OCI-LY1 (cell line): ENCODE measurements at regions not wholly inside any gene's neighbourhood (a gene's known extent, or its start where the extent isn't known, plus 50 kb on each side); places are given as distances from the start of the nearest gene placed in this dataset.
A peak's percentile ranks its signal among the peaks of the same experiment; 100 is the strongest.

Experiments used
- H2AFZ ChIP-seq: fragments of 200-600 bp; sonication (generic), shearing (Covaris generic); 2 replicates; pipeline ENCODE4 v1.6.0; 2014; ENCODE audit warnings: antibody characterized with exemption, mild to moderate bottlenecking, low read length
- H3F3A ChIP-seq: fragments of 200-600 bp; sonication (generic), shearing (Covaris generic); 2 replicates; pipeline ENCODE4 v1.6.0; 2014; ENCODE audit warnings: mild to moderate bottlenecking, antibody characterized with exemption, low read length, moderate library complexity; ENCODE audit not compliant: insufficient read depth
- H3K27ac ChIP-seq: fragments of 200-600 bp; sonication (generic); 2 replicates; pipeline ENCODE4 v1.5.1; 2014; ENCODE audit warnings: low read length, mixed run types, mild to moderate bottlenecking, low read depth; ENCODE audit not compliant: poor library complexity, severe bottlenecking
- H3K27me3 ChIP-seq: fragments of 200-600 bp; sonication (generic); 2 replicates; pipeline ENCODE4 v1.6.0; 2014; ENCODE audit warnings: antibody characterized with exemption, mild to moderate bottlenecking, low read length, moderate library complexity; ENCODE audit not compliant: insufficient read depth
- H3K36me3 ChIP-seq: fragments of 200-600 bp; sonication (generic); 2 replicates; pipeline ENCODE4 v1.6.1; 2014; ENCODE audit warnings: mild to moderate bottlenecking, antibody characterized with exemption, low read length, moderate library complexity, mixed read lengths; ENCODE audit not compliant: insufficient read depth
- H3K4me1 ChIP-seq: fragments of 200-600 bp; sonication (generic); 2 replicates; pipeline ENCODE4 v1.5.1; 2014; ENCODE audit warnings: mild to moderate bottlenecking, low read length, moderate library complexity; ENCODE audit not compliant: insufficient read depth, severe bottlenecking
- H3K4me2 ChIP-seq: fragments of 200-600 bp; sonication (generic), shearing (Covaris generic); 2 replicates; pipeline ENCODE4 v1.6.1; 2014; ENCODE audit warnings: low read length
- H3K4me3 ChIP-seq: fragments of 200-600 bp; sonication (generic); 2 replicates; pipeline ENCODE4 v1.5.1; 2014; ENCODE audit warnings: low read length, low read depth, mild to moderate bottlenecking, mixed read lengths; ENCODE audit not compliant: poor library complexity, severe bottlenecking
- H3K79me2 ChIP-seq: fragments of 200-600 bp; shearing (Covaris generic); 2 replicates; pipeline ENCODE4 v1.6.1; 2016; ENCODE audit warnings: mixed run types, low read length, mixed read lengths; ENCODE audit not compliant: insufficient read depth
- H3K9ac ChIP-seq: fragments of 200-600 bp; sonication (generic), shearing (Covaris generic); 2 replicates; pipeline ENCODE4 v1.6.1; 2014; ENCODE audit warnings: mild to moderate bottlenecking, low read length, mixed read lengths
- H3K9me2 ChIP-seq: fragments of 200-600 bp; sonication (generic), shearing (Covaris generic); 2 replicates; pipeline ENCODE4 v1.6.1; 2014; ENCODE audit warnings: low read depth, mild to moderate bottlenecking, low read length, mixed read lengths
- H3K9me3 ChIP-seq: fragments of 200-600 bp; shearing (Covaris generic); 2 replicates; pipeline ENCODE4 v1.6.1; 2014; ENCODE audit warnings: low read length, mixed read lengths
- H4K20me1 ChIP-seq: fragments of 200-600 bp; sonication (generic), shearing (Covaris generic); 2 replicates; pipeline ENCODE4 v1.6.0; 2016; ENCODE audit warnings: mild to moderate bottlenecking, low read length; ENCODE audit not compliant: insufficient read depth
- EZH2 ChIP-seq: fragments of 200-600 bp; sonication (generic), shearing (Covaris generic); IDR thresholded peaks from 2 replicates; pipeline ENCODE4 v1.8.0; 2017; ENCODE audit warnings: borderline replicate concordance, mixed run types, mild to moderate bottlenecking, antibody characterized with exemption, low read length, moderate library complexity, mixed read lengths
- TF ChIP-seq, protein P1 (sequence below): fragments of 200-600 bp; sonication (generic), shearing (Covaris generic); IDR thresholded peaks from 2 replicates; pipeline ENCODE4 v1.5.1; 2017; ENCODE audit warnings: mild to moderate bottlenecking, antibody characterized with exemption, low read length, moderate library complexity, mixed read lengths

DNA sequence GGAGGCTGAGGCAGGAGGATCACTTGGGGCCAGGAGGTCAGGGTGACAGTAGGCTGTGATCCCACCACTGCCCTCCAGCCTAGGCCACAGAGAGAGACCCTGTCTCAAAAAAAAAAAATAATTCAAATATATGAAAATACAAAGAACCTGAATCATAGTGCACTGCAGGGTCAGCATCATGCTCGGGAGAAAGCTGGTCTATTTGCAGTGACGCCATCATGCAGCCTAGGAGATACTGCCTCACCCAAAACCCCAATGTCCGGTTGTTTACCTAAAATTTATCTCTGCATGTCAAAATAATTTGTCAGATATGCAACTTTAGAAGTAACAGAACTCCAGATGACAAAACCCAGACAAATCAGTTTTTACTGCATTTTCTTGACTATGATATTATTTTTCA lies 61.5 kb upstream of the ALKAL2 start:
- Histone ChIP-seq H3K36me3 (no peaks in the 10 kb centered on the region), H3K9me3 (no peaks in the 10 kb centered on the region), H4K20me1 (no peaks in the 10 kb centered on the region), H3K4me3 (no peak overlapping the region), H3K4me2 (no peak overlapping the region), H3K79me2 (no peaks in the 10 kb centered on the region), H3K4me1 (peaks cover 56% of the 10 kb centered on the region), H2AFZ (no peak overlapping the region), H3K27ac (peak overlapping the region; percentile 83), H3K9me2 (no peaks in the 10 kb centered on the region), H3K27me3 (no peaks in the 10 kb centered on the region), H3K9ac (no peak overlapping the region), H3F3A (no peaks in the 10 kb centered on the region)
- TF ChIP-seq, protein P1, sequence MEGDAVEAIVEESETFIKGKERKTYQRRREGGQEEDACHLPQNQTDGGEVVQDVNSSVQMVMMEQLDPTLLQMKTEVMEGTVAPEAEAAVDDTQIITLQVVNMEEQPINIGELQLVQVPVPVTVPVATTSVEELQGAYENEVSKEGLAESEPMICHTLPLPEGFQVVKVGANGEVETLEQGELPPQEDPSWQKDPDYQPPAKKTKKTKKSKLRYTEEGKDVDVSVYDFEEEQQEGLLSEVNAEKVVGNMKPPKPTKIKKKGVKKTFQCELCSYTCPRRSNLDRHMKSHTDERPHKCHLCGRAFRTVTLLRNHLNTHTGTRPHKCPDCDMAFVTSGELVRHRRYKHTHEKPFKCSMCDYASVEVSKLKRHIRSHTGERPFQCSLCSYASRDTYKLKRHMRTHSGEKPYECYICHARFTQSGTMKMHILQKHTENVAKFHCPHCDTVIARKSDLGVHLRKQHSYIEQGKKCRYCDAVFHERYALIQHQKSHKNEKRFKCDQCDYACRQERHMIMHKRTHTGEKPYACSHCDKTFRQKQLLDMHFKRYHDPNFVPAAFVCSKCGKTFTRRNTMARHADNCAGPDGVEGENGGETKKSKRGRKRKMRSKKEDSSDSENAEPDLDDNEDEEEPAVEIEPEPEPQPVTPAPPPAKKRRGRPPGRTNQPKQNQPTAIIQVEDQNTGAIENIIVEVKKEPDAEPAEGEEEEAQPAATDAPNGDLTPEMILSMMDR, result no peak
- no peak for TF ChIP-seq EZH2

DNA sequence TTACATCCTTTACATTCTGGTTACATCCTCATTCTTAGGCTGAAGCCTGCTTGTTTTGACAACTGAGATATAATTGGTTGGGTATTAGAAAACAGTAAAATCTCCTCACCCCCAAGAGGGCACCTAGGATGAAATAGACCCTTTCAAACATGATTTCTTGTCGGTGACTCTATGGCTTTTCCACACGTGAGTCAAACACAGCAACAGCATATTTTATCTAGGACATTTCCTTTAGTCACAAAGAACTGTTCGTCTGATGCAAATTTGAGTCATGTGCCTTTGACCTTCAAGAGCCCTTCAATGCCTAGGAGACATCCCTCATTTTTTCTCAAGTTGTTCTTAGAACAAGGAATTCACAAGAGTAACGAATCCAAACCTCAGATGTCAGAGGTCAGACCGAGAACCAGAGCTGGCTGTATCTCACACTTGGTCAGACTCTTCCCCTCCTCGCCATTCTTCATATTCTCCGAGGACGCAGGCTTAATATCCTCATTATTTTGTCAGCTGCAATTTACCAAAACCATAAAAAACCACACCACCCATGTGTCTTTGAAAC lies 60.5 kb upstream of the ALKAL2 start:
- Histone ChIP-seq H3K4me1 (peaks cover 65% of the 10 kb centered on the region), H3K27ac (peak overlapping the region; percentile 83), H2AFZ (no peak overlapping the region), H3F3A (no peaks in the 10 kb centered on the region), H3K36me3 (no peaks in the 10 kb centered on the region), H3K79me2 (no peaks in the 10 kb centered on the region), H3K9ac (no peak overlapping the region; the same call in 1 of the 2 replicates), H4K20me1 (no peaks in the 10 kb centered on the region), H3K9me2 (no peaks in the 10 kb centered on the region), H3K4me3 (peak overlapping the region; percentile 23), H3K4me2 (peak overlapping the region; percentile 37; the same call in 1 of the 2 replicates), H3K27me3 (no peaks in the 10 kb centered on the region), H3K9me3 (no peaks in the 10 kb centered on the region)
- TF ChIP-seq EZH2, result no peak
- TF ChIP-seq, protein P1, result no peak

DNA sequence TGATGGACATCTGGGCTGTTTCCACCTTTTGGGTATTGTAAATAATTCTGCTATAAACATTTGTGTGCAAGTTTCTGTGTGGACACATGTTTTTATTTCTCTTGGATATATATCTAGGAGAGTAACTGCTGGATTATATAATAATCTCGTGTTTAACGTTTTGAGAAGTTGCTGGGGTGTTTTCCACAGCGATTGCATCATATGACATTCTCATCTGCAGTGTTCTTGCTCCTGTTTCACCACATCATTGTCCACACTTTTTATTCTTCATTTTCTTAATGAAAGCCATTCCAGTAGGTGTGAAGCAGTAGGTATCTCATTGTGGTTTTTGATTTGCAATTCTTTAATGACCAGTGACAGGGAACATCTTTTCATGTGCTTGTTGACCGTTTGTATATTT lies 56.9 kb upstream of the ALKAL2 start:
- H3K4me1 ChIP-seq, result peaks cover 89% of the 10 kb centered on the region
- H3K79me2 ChIP-seq, result no peaks in the 10 kb centered on the region
- peak overlapping the region; percentile 57 for H3K27ac ChIP-seq
- no peaks in the 10 kb centered on the region for H3F3A ChIP-seq
- no peaks in the 10 kb centered on the region for H3K27me3 ChIP-seq
- H3K4me3 ChIP-seq, result peak overlapping the region; percentile 21
- no peaks in the 10 kb centered on the region for H3K9me3 ChIP-seq
- H3K9ac ChIP-seq, result peak overlapping the region; percentile 19; the same call in 1 of the 2 replicates
- H3K4me2 ChIP-seq, result no peak overlapping the region; the same call in 1 of the 2 replicates
- no peaks in the 10 kb centered on the region for H4K20me1 ChIP-seq
- no peak overlapping the region for H2AFZ ChIP-seq
- no peaks in the 10 kb centered on the region for H3K9me2 ChIP-seq
- no peaks in the 10 kb centered on the region for H3K36me3 ChIP-seq
- TF ChIP-seq, protein P1, result no peak
- TF ChIP-seq EZH2, result no peak
